Keratinocyte (primary cell): ENCODE measurements at regions not wholly inside any gene's neighbourhood (a gene's known extent, or its start where the extent isn't known, plus 50 kb on each side); places are given as distances from the start of the nearest gene placed in this dataset.

Experiments used
- CTCF ChIP-seq, 3 experiments: IDR thresholded peaks in 1 of 3; conservative IDR thresholded peaks in 1 of 3; optimal IDR thresholded peaks in 1 of 3; 2 replicates in 2 of 3; 3 replicates in 1 of 3; pipeline versions ENCODE3 to v1.5.1; 2011; ENCODE audit warnings: low read length in 3 of 3, mild to moderate bottlenecking in 3 of 3, moderate library complexity in 2 of 3, control low read depth in 1 of 3, inconsistent platforms in 1 of 3; ENCODE audit not compliant: insufficient read depth in 2 of 3; ENCODE audit errors: extremely low read depth in 1 of 3
- EZH2 ChIP-seq: IDR thresholded peaks from one replicate; pipeline ENCODE4 v1.6.1; 2012; ENCODE audit warnings: inconsistent platforms, mild to moderate bottlenecking, low read length, moderate library complexity

GRCh38 chr6:14573267-14573666 is 455.7 kb downstream of the CD83 start:
- no peak for TF ChIP-seq CTCF (optimal IDR thresholded peaks at IDR 0.05 in 1 of 3, IDR thresholded peaks at IDR 0.05 in 1 of 3, conservative IDR thresholded peaks at IDR 0.05 in 1 of 3; ENCODE audit: extremely low read depth in 1 of 3, insufficient read depth in 2 of 3, low read length in 3 of 3)
- no peak for TF ChIP-seq EZH2
